PC-9 (cell line): ENCODE measurements at regions not wholly inside any gene's neighbourhood (a gene's known extent, or its start where the extent isn't known, plus 50 kb on each side); places are given as distances from the start of the nearest gene placed in this dataset.

Experiments
- CTCF ChIP-seq: fragments of 200-600 bp; sonication (generic); conservative IDR thresholded peaks from 2 replicates; pipeline ENCODE4 v1.6.1; 2017; ENCODE audit warnings: mixed run types, antibody characterized with exemption, mild to moderate bottlenecking, moderate library complexity
- EZH2 ChIP-seq: fragments of 200-600 bp; sonication (generic); IDR thresholded peaks from 2 replicates; pipeline ENCODE4 v1.8.0; 2017; ENCODE audit warnings: antibody characterized with exemption, low read depth

- TF ChIP-seq EZH2, result no peak
- TF ChIP-seq CTCF, result no peak
Measured at GRCh38 chr6:168165891-168166290, 86.9 kb upstream of the FRMD1 start.
